C4-2B (cell line): ENCODE measurements at regions not wholly inside any gene's neighbourhood (a gene's known extent, or its start where the extent isn't known, plus 50 kb on each side); places are given as distances from the start of the nearest gene placed in this dataset.

Experiments
- ZFX ChIP-seq: fragments of 450-650 bp; IDR thresholded peaks from 2 replicates; pipeline ENCODE4 v1.6.1; 2017
- TF ChIP-seq, protein P1 (sequence below): fragments of 450-650 bp; conservative IDR thresholded peaks from 2 replicates; pipeline ENCODE4 v1.5.1; 2017; ENCODE audit warnings: mild to moderate bottlenecking

DNA sequence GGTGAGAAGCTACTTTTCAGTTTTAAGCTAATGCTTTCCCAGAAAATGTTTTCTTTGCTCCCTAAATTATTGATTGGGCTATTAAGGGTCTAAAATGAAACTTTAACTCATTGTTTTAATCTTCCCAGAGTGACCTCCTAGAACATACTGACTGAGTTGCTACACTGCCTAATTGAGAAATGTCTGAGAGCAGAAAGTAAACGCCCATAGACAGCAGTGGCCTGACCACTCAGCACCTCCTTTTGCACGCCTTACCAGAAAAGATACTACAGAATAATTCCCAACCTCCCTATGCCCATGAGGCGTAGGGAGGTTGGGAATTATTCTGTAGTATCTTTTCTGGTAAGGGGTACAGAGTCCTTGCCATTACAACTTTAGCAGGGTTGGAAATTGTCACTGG lies 381.8 kb upstream of the LCORL start:
- TF ChIP-seq, protein P1, sequence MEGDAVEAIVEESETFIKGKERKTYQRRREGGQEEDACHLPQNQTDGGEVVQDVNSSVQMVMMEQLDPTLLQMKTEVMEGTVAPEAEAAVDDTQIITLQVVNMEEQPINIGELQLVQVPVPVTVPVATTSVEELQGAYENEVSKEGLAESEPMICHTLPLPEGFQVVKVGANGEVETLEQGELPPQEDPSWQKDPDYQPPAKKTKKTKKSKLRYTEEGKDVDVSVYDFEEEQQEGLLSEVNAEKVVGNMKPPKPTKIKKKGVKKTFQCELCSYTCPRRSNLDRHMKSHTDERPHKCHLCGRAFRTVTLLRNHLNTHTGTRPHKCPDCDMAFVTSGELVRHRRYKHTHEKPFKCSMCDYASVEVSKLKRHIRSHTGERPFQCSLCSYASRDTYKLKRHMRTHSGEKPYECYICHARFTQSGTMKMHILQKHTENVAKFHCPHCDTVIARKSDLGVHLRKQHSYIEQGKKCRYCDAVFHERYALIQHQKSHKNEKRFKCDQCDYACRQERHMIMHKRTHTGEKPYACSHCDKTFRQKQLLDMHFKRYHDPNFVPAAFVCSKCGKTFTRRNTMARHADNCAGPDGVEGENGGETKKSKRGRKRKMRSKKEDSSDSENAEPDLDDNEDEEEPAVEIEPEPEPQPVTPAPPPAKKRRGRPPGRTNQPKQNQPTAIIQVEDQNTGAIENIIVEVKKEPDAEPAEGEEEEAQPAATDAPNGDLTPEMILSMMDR = no peak
- TF ChIP-seq ZFX = no peak
